ENCODE measurements at regions not wholly inside any gene's neighbourhood (a gene's known extent, or its start where the extent isn't known, plus 50 kb on each side); places are given as distances from the start of the nearest gene placed in this dataset.
"Not testable (repeated sequence)": the region's sequence is repeated elsewhere in the genome, so short reads cannot be mapped to it uniquely, and the experiment has no call there.

- no peak for DNase-seq (ENCODE audit: low spot score)
Measured at GRCh38 chr6:14290772-14291330, 173.3 kb downstream of the CD83 start.

DNA sequence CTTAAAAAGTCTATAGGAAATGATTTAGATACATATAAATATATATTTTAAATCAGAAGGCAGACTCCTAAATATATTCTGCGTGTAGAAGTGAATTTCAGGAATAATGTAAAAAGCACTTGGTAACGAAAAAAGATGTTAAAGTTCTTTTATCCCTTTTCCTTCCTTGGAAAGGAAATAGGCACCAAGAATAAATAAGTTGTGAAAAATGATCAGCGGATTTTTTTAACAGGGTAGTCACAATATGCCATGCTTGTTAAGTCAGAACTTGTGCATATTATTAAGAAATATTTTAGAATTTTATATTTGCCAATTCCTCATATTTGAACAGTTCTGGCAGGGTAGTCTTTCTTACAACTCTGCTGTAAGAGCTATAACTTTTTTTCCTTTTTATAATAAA is 173.8 kb downstream of the CD83 start:
- no peak for DNase-seq (ENCODE audit: low spot score)

- DNase-seq (ENCODE audit: low spot score) = no peak
Measured at GRCh38 chr6:14292119-14292518, 174.5 kb downstream of the CD83 start.

GRCh38 chr6:14294270-14294951 is 176.8 kb downstream of the CD83 start:
- DNase-seq (ENCODE audit: low spot score) = no peak

DNA sequence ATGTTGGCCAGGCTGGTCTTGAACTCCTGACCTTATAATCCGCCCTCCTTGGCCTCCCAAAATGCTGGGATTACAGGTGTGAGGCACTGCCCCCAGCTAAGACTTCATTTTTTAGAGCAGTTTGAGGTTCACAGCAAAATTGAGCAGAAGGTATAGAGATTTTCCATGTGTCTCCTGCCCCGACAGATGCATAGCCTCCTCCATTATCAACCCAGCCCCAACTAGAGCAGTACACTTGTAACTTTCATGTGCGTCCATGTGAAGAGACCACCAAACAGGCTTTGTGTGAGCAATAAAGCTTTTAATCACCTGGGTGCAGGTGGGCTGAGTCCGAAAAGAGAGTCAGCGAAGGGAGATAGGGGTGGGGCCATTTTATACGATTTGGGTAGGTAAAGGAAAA is 179.1 kb downstream of the CD83 start:
- DNase-seq (ENCODE audit: low spot score) = not testable (repeated sequence)

- not testable (repeated sequence) for DNase-seq (ENCODE audit: low spot score)
Measured at GRCh38 chr6:14297118-14297517, 179.5 kb downstream of the CD83 start.

DNA sequence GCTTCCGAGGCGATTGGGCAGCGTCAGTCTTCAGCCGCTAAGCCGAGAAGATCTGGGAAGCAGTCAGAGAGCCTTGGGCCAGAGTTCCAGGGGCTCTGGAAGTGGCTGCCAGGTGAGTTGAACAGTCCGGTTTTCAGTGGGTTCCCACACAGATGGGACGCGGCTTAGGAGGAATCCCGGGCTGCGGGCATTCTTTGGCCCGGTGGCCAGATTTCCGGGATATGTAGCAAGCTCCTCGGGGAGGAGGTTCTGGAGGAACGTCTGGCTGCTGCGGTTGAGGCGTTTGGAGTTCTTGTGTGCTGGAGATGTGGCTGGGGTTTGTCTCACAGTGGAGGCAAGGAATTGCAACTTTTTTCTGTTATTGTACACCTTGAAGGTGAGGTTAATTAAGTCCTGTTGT is 182.6 kb downstream of the CD83 start:
- DNase-seq (ENCODE audit: low spot score) = not testable (repeated sequence)

- DNase-seq (ENCODE audit: low spot score) = not testable (repeated sequence)
Measured at GRCh38 chr6:14300721-14301120, 183.1 kb downstream of the CD83 start.

DNA sequence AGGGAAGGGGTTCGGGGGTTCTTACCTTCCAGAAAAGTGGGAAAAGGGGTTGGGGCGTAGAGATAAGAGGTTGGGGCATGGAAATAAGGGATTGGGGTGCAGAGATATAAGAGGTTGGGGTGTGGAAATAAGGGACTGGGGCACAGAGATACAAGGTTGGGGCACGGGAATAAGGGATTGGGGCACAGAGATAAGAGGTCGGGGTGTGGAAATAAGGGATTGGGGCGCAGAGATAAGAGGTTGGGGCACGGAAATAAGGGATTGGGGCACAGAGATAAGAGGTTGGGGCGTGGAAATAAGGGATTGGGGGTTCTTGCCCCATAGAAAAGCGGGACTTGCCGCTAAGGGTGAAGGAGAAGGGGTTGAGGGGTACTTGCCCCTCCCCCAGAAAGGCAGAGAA is 183.9 kb downstream of the CD83 start:
- DNase-seq (ENCODE audit: low spot score) = not testable (repeated sequence)

GRCh38 chr6:14305131-14305530 is 187.6 kb downstream of the CD83 start:
- DNase-seq (ENCODE audit: low spot score) = no peak

DNA sequence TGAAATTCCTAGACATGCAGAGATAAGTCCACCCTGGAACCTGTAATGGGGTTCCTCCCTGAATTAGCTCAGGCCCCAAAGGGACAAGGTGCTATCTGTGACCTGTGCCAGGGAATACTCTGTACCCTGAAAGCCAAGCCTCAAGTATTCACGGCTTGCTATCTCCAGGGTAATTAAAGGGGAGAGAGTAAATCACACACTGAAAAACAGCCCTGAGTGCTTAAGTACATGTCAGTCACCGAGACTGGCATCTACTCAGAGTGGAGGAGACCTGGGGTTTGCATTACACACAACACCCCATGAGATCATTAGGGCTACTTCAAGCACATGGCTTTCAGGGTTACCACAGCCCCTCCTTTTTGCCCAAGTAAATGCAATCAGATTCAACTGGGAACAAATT is 188.1 kb downstream of the CD83 start:
- no peak for DNase-seq (ENCODE audit: low spot score)

GRCh38 chr6:14306151-14306906 is 188.8 kb downstream of the CD83 start:
- DNase-seq (ENCODE audit: low spot score) = no peak

GRCh38 chr6:14309516-14309915 is 191.9 kb downstream of the CD83 start:
- DNase-seq (ENCODE audit: low spot score) = no peak

DNA sequence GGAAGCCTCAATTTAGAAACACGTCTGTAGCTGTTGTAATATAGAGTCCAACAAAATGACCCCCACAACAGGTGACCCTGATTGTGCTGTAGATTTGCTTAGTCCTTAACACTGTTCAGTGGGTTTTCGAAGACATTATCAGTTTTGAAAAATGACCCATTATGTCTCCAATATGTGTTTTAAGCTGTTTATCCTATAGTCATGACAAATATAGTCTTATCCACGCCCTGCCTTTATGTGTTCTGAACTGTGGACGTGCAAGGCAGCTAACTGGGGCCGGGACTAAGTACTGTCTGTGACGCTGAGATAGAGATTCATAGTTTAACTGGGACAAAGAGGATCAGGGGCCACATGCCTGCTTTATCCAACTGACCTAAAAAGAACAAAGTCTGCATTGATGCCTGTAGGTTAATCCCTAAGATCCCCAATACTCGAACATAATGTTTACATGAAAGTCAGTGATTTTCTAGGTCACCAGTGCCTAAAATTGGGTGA is 192.4 kb downstream of the CD83 start:
- DNase-seq (ENCODE audit: low spot score) = no peak

DNA sequence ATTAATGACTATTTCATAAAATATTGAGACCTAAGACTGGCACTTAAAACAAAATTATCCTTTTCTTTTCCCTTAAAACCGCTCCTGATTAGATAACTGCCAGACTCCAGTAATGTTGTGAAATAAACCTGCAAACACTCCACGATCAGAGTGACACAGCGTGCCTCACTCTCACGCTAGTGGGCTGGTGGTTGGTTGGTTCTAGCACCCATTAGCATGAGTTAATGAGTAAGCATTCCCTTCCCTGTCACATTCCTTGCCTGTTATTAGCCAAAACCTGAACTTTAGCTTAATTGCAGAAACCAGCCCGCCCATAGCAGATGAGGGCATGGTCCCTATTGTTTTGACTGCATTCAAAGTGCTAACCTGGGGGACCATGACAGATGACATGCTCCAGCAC is 193.4 kb downstream of the CD83 start:
- DNase-seq (ENCODE audit: low spot score) = no peak

- no peak for DNase-seq (ENCODE audit: low spot score)
Measured at GRCh38 chr6:14312587-14312986, 195.0 kb downstream of the CD83 start.

GRCh38 chr6:14313248-14313647 is 195.7 kb downstream of the CD83 start:
- no peak for DNase-seq (ENCODE audit: low spot score)

DNA sequence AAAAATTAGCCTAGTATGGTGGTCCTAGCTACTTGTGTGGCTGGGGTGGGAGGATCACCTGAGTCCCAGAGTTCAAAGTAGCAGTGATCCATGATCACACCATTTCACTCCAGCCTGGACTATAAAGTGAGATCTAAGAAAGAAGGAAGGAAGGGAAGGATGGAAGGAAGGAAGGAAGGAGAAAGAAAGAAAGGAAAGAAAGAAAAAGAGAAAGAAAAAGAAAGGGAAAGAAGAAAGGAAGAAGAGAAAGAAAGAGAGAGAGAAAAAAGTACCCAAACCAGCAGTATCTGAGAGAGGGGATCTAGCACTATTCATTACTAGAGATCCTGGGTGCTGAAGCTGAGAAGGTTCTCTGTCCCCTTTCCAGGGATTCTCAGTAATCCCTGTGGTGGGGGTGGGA is 197.8 kb downstream of the CD83 start:
- DNase-seq (ENCODE audit: low spot score) = no peak

DNA sequence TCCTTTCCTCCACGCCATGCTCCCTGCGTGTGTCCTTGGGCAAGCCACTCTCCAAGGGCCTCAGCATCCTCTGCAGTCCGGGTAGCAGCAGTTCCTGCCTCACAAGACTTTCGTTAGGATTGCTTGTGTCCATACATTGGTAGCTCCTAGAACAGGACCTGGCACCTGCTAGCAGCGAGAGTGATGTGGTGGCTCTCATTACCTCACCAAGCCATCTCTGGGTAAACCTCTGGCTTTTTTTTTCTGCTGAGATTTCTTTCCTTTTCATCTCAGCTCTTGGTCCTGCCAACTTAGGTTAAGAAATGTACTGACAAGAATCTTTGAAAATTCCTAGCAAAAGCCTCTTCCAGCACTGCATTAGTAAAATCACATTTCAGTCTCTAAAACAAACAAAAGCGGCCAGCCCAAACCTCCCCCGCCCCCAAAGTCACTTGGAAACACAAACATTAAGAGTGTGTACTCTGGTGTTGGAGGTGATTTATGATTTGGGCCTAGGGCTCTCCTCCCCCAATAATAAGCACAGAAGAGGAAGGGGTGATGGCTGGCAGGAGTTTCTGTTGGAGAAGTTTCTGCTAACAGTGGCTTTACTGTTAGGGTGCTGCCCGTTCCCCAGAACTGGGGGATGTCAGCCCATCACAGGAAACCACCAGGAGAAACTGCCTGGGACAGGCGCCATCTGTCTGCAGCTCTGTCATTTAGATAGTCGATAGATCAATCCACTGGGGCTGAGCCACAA is 199.2 kb downstream of the CD83 start:
- no peak for DNase-seq (ENCODE audit: low spot score)

- DNase-seq (ENCODE audit: low spot score) = no peak
Measured at GRCh38 chr6:14317387-14317970, 199.9 kb downstream of the CD83 start.

GRCh38 chr6:14320332-14320731 is 202.8 kb downstream of the CD83 start:
- no peak for DNase-seq (ENCODE audit: low spot score)

Data from LoVo (cell line).